ENCODE measurements at regions not wholly inside any gene's neighbourhood (a gene's known extent, or its start where the extent isn't known, plus 50 kb on each side); places are given as distances from the start of the nearest gene placed in this dataset.

DNA sequence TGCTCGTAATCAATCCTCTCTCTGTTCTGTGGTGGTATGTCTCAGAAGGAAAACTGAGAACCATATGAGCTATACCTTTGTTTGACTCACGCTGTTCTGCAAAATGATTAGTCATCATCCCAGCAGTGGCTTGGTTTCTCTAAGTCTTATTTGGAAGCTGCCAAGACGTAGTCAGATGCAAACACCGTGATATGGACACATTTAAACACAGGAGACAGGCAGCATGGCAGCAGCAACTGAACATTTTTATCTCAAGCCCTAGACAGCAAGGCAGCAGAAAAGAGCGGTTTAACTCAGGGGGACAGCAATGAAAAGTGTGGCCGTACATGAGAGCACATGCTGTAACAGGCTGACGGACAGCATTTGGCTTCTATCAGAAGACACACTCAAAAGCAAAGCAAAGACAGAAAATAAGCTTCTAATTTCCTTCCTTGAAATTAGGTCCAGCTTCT is 1295.1 kb downstream of the EPHA7 start:
- TF ChIP-seq POLR2AphosphoS5 (IDR thresholded peaks at IDR 0.05; ENCODE audit: low read depth) (no peak), CTCF (IDR thresholded peaks at IDR 0.05; ENCODE audit: insufficient read depth, low read length) (no peak), GABPA (IDR thresholded peaks at IDR 0.05; ENCODE audit: low read depth) (no peak), SPI1 (IDR thresholded peaks at IDR 0.05; ENCODE audit: borderline replicate concordance, low read depth) (no peak)
- TF ChIP-seq, protein P1, sequence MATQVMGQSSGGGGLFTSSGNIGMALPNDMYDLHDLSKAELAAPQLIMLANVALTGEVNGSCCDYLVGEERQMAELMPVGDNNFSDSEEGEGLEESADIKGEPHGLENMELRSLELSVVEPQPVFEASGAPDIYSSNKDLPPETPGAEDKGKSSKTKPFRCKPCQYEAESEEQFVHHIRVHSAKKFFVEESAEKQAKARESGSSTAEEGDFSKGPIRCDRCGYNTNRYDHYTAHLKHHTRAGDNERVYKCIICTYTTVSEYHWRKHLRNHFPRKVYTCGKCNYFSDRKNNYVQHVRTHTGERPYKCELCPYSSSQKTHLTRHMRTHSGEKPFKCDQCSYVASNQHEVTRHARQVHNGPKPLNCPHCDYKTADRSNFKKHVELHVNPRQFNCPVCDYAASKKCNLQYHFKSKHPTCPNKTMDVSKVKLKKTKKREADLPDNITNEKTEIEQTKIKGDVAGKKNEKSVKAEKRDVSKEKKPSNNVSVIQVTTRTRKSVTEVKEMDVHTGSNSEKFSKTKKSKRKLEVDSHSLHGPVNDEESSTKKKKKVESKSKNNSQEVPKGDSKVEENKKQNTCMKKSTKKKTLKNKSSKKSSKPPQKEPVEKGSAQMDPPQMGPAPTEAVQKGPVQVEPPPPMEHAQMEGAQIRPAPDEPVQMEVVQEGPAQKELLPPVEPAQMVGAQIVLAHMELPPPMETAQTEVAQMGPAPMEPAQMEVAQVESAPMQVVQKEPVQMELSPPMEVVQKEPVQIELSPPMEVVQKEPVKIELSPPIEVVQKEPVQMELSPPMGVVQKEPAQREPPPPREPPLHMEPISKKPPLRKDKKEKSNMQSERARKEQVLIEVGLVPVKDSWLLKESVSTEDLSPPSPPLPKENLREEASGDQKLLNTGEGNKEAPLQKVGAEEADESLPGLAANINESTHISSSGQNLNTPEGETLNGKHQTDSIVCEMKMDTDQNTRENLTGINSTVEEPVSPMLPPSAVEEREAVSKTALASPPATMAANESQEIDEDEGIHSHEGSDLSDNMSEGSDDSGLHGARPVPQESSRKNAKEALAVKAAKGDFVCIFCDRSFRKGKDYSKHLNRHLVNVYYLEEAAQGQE (IDR thresholded peaks at IDR 0.05; ENCODE audit: insufficient replicate concordance, low read depth): no peak
- Histone ChIP-seq H3K27ac (replicated peaks) (no peak overlapping the region), H3K27me3 (ENCODE audit: insufficient read depth, poor library complexity, severe bottlenecking) (peaks cover 2% of the 10 kb centered on the region), H3K4me3 (replicated peaks; ENCODE audit: insufficient read depth, low read length) (no peak overlapping the region)
- no peak for DNase-seq (ENCODE audit: low read depth in 1 of 2, low spot score in 1 of 2)

DNA sequence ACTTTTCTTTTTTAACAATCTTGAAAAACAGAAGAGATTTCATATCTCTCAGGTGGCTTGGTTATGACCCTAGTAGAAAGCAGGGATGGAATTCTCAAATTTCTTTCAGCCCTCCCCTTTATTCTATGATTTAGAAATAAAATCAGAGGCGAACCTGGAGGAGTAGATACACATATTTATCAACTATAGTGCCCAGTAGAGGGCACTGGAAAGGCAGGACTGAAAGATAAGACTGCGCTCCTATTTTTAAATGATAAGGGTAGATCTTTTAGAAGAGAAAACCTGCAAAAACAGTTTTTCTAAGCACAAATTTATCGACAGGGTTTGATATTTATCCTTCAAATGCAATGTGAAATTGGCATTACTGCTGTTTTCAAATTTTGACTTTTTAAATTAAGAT is 1296.6 kb downstream of the EPHA7 start:
- Histone ChIP-seq H3K4me3 (replicated peaks; ENCODE audit: insufficient read depth, low read length) (no peak overlapping the region), H3K27ac (replicated peaks) (no peak overlapping the region), H3K27me3 (ENCODE audit: insufficient read depth, poor library complexity, severe bottlenecking) (peaks cover 2% of the 10 kb centered on the region)
- peak; percentile 0 for TF ChIP-seq CTCF (IDR thresholded peaks at IDR 0.05; ENCODE audit: insufficient read depth, low read length)
- TF ChIP-seq, protein P1 (IDR thresholded peaks at IDR 0.05; ENCODE audit: insufficient replicate concordance, low read depth): no peak
- DNase-seq (ENCODE audit: low read depth in 1 of 2, low spot score in 1 of 2): no peak

- Histone ChIP-seq H3K4me3 (replicated peaks; ENCODE audit: insufficient read depth, low read length) (no peak overlapping the region), H3K27ac (replicated peaks) (no peak overlapping the region), H3K27me3 (ENCODE audit: insufficient read depth, poor library complexity, severe bottlenecking) (peaks cover 2% of the 10 kb centered on the region)
- TF ChIP-seq CTCF (IDR thresholded peaks at IDR 0.05; ENCODE audit: insufficient read depth, low read length) (no peak), GABPA (IDR thresholded peaks at IDR 0.05; ENCODE audit: low read depth) (no peak), POLR2AphosphoS5 (IDR thresholded peaks at IDR 0.05; ENCODE audit: low read depth) (no peak), SPI1 (IDR thresholded peaks at IDR 0.05; ENCODE audit: borderline replicate concordance, low read depth) (no peak)
- TF ChIP-seq, protein P1 (IDR thresholded peaks at IDR 0.05; ENCODE audit: insufficient replicate concordance, low read depth): no peak
- no peak for DNase-seq (ENCODE audit: low read depth in 1 of 2, low spot score in 1 of 2)
These were observed 1298.1 kb downstream of the EPHA7 start for GRCh38 chr6:92121228-92121627.
